ENCODE measurements at regions not wholly inside any gene's neighbourhood (a gene's known extent, or its start where the extent isn't known, plus 50 kb on each side); places are given as distances from the start of the nearest gene placed in this dataset.

- TF ChIP-seq CTCF (IDR thresholded peaks at IDR 0.05) (no peak), POLR2A (IDR thresholded peaks at IDR 0.05) (no peak)
- intact Hi-C loops (cut with DNase I; ENCODE audit: low total_unique reads): no loop called here
- DNase-seq (ENCODE audit: low spot score in 2 of 2): no peak
- WGBS, 2 donors: 51 to 55% methylated on average over 5 of the region's 5 CpGs
- no peak overlapping the region for H3K4me3 ChIP-seq (ENCODE audit: low read depth, poor library complexity, severe bottlenecking)
These were observed 94.6 kb upstream of the MC3R start for GRCh38 chr20:56153926-56154325.

GRCh38 chr20:56155625-56156024, 92.9 kb upstream of the MC3R start:
- no peak for TF ChIP-seq POLR2A (IDR thresholded peaks at IDR 0.05)
- TF ChIP-seq CTCF (IDR thresholded peaks at IDR 0.05): no peak
- no peak overlapping the region for H3K4me3 ChIP-seq (ENCODE audit: low read depth, poor library complexity, severe bottlenecking)
- no peak for DNase-seq (ENCODE audit: low spot score in 2 of 2)
- intact Hi-C loops (cut with DNase I; ENCODE audit: low total_unique reads): no loop called here
- WGBS, 2 donors: 89 to 94% methylated on average over 5 of the region's 5 CpGs

GRCh38 chr20:56157530-56158203, 90.9 kb upstream of the MC3R start:
- no peak for TF ChIP-seq POLR2A (IDR thresholded peaks at IDR 0.05)
- no peak for TF ChIP-seq CTCF (IDR thresholded peaks at IDR 0.05)
- 80 to 83% methylated on average over 12 of the region's 12 CpGs for WGBS, 2 donors
- DNase-seq (ENCODE audit: low spot score in 2 of 2): no peak
- intact Hi-C loops (cut with DNase I; ENCODE audit: low total_unique reads): no loop called here
- H3K4me3 ChIP-seq (ENCODE audit: low read depth, poor library complexity, severe bottlenecking): no peak overlapping the region

- intact Hi-C loops (cut with DNase I; ENCODE audit: low total_unique reads): no loop called here
- WGBS, 2 donors: 70 to 73% methylated on average over 1 of the region's 1 CpG
- no peak for DNase-seq (ENCODE audit: low spot score in 2 of 2)
- no peak for TF ChIP-seq POLR2A (IDR thresholded peaks at IDR 0.05)
- H3K4me3 ChIP-seq (ENCODE audit: low read depth, poor library complexity, severe bottlenecking): no peak overlapping the region
These were observed 90.0 kb upstream of the MC3R start for GRCh38 chr20:56158489-56158888.

GRCh38 chr20:56160956-56161355, 87.6 kb upstream of the MC3R start:
- intact Hi-C loops (cut with DNase I; ENCODE audit: low total_unique reads): no loop called here
- no peak overlapping the region for H3K4me3 ChIP-seq (ENCODE audit: low read depth, poor library complexity, severe bottlenecking)
- WGBS, 2 donors: 55 to 62% methylated on average over 5 of the region's 6 CpGs
- DNase-seq (ENCODE audit: low spot score in 2 of 2): no peak
- TF ChIP-seq CTCF (IDR thresholded peaks at IDR 0.05): no peak
- no peak for TF ChIP-seq POLR2A (IDR thresholded peaks at IDR 0.05)

- no peak for DNase-seq (ENCODE audit: low spot score in 2 of 2)
- intact Hi-C loops (cut with DNase I; ENCODE audit: low total_unique reads): no loop called here
- no peak overlapping the region for H3K4me3 ChIP-seq (ENCODE audit: low read depth, poor library complexity, severe bottlenecking)
- WGBS, 2 donors: 67 to 68% methylated on average over 6 of the region's 6 CpGs
- TF ChIP-seq POLR2A (IDR thresholded peaks at IDR 0.05): no peak
- TF ChIP-seq CTCF (IDR thresholded peaks at IDR 0.05): no peak
These were observed 84.7 kb upstream of the MC3R start for GRCh38 chr20:56163806-56164205.

All from lower leg skin (tissue), 4 donors.